OCI-LY3 (cell line): ENCODE measurements at regions not wholly inside any gene's neighbourhood (a gene's known extent, or its start where the extent isn't known, plus 50 kb on each side); places are given as distances from the start of the nearest gene placed in this dataset.

Experiments
- H2AFZ ChIP-seq: fragments of 200-600, 300-600 bp; shearing (Covaris generic); 2 replicates; pipeline ENCODE4 v1.6.0; 2014; ENCODE audit warnings: antibody characterized with exemption, low read depth, low read length
- H3K27ac ChIP-seq: fragments of 200-600, 300-600 bp; sonication (generic); 2 replicates; pipeline ENCODE4 v1.5.1; 2014; ENCODE audit warnings: mild to moderate bottlenecking, low read length, moderate library complexity, mixed read lengths
- H3K27me3 ChIP-seq: fragments of 200-600, 300-600 bp; sonication (generic); 2 replicates; pipeline ENCODE4 v1.6.1; 2014; ENCODE audit warnings: low read depth, low read length, mixed read lengths
- H3K36me3 ChIP-seq: fragments of 200-600, 300-600 bp; sonication (generic); replicated peaks from 2 replicates; pipeline ENCODE3; 2014; ENCODE audit warnings: low read depth, low read length, mixed read lengths
- H3K4me1 ChIP-seq: fragments of 300-600, 200-600 bp; sonication (generic); 2 replicates; pipeline ENCODE4 v1.6.1; 2014; ENCODE audit warnings: low read length, mixed read lengths
- H3K4me2 ChIP-seq: fragments of 200-600, 300-600 bp; sonication (generic); 2 replicates; pipeline ENCODE4 v1.6.1; 2014; ENCODE audit warnings: low read length, mixed read lengths
- H3K4me3 ChIP-seq: fragments of 300-600, 200-600 bp; sonication (generic); 2 replicates; pipeline ENCODE4 v1.5.1; 2014; ENCODE audit warnings: antibody characterized with exemption, mild to moderate bottlenecking, low read length, moderate library complexity
- H3K79me2 ChIP-seq: fragments of 300-600, 200-600 bp; shearing (Covaris generic); 2 replicates; pipeline ENCODE4 v1.6.1; 2014; ENCODE audit warnings: mild to moderate bottlenecking, low read length, mixed read lengths
- H3K9ac ChIP-seq: fragments of 300-600, 200-600 bp; shearing (Covaris generic); 2 replicates; pipeline ENCODE4 v1.6.0; 2014; ENCODE audit warnings: mild to moderate bottlenecking, low read length, moderate library complexity
- H3K9me3 ChIP-seq: fragments of 200-600, 300-600 bp; shearing (Covaris generic); 2 replicates; pipeline ENCODE4 v1.6.1; 2014; ENCODE audit warnings: low read length, mixed read lengths; ENCODE audit not compliant: insufficient read depth
- H4K20me1 ChIP-seq: fragments of 200-600, 300-600 bp; sonication (generic); 2 replicates; pipeline ENCODE4 v1.6.1; 2016; ENCODE audit warnings: low read length, mixed read lengths; ENCODE audit not compliant: insufficient read depth
- EZH2phosphoT487 ChIP-seq: fragments of 200-600 bp; shearing (Covaris generic); IDR thresholded peaks from 2 replicates; pipeline ENCODE4 v1.6.1; 2018; ENCODE audit warnings: antibody characterized with exemption, mixed run types, low read depth
- TF ChIP-seq, protein P1 (sequence below): fragments of 200-600, 300-600 bp; sonication (generic); IDR thresholded peaks from 2 replicates; pipeline ENCODE4 v1.5.1; 2014; ENCODE audit warnings: antibody characterized with exemption, low read length, low read depth

- no peaks in the 10 kb centered on the region for H3K4me1 ChIP-seq
- TF ChIP-seq, protein P1, sequence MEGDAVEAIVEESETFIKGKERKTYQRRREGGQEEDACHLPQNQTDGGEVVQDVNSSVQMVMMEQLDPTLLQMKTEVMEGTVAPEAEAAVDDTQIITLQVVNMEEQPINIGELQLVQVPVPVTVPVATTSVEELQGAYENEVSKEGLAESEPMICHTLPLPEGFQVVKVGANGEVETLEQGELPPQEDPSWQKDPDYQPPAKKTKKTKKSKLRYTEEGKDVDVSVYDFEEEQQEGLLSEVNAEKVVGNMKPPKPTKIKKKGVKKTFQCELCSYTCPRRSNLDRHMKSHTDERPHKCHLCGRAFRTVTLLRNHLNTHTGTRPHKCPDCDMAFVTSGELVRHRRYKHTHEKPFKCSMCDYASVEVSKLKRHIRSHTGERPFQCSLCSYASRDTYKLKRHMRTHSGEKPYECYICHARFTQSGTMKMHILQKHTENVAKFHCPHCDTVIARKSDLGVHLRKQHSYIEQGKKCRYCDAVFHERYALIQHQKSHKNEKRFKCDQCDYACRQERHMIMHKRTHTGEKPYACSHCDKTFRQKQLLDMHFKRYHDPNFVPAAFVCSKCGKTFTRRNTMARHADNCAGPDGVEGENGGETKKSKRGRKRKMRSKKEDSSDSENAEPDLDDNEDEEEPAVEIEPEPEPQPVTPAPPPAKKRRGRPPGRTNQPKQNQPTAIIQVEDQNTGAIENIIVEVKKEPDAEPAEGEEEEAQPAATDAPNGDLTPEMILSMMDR, result no peak
- TF ChIP-seq EZH2phosphoT487, result no peak
- no peak overlapping the region for H3K9ac ChIP-seq
- no peak overlapping the region for H3K4me3 ChIP-seq
- H3K36me3 ChIP-seq, result no peaks in the 10 kb centered on the region
- no peak overlapping the region for H2AFZ ChIP-seq
- no peak overlapping the region for H3K27ac ChIP-seq
- H3K9me3 ChIP-seq, result no peaks in the 10 kb centered on the region
- peaks cover 15% of the 10 kb centered on the region; the same call in 1 of the 2 replicates for H3K27me3 ChIP-seq
- no peaks in the 10 kb centered on the region for H3K79me2 ChIP-seq
- no peaks in the 10 kb centered on the region for H4K20me1 ChIP-seq
- H3K4me2 ChIP-seq, result no peak overlapping the region
These were observed 194.9 kb downstream of the GPAM start for GRCh38 chr10:111988646-111989045.

GRCh38 chr10:111989136-111989911 lies 194.2 kb downstream of the GPAM start:
- TF ChIP-seq, protein P1, result no peak
- no peak for TF ChIP-seq EZH2phosphoT487
- H2AFZ ChIP-seq, result no peak overlapping the region
- H3K4me2 ChIP-seq, result no peak overlapping the region
- H3K36me3 ChIP-seq, result no peaks in the 10 kb centered on the region
- no peak overlapping the region for H3K27ac ChIP-seq
- no peak overlapping the region for H3K9ac ChIP-seq
- H3K79me2 ChIP-seq, result no peaks in the 10 kb centered on the region
- H3K4me1 ChIP-seq, result no peaks in the 10 kb centered on the region
- H3K9me3 ChIP-seq, result no peaks in the 10 kb centered on the region
- no peaks in the 10 kb centered on the region for H4K20me1 ChIP-seq
- no peak overlapping the region for H3K4me3 ChIP-seq
- peaks cover 22% of the 10 kb centered on the region; the same call in 1 of the 2 replicates for H3K27me3 ChIP-seq

GRCh38 chr10:111990734-111991133 lies 192.8 kb downstream of the GPAM start:
- Histone ChIP-seq H3K27ac (no peak overlapping the region), H3K36me3 (no peaks in the 10 kb centered on the region), H3K9ac (no peak overlapping the region), H2AFZ (no peak overlapping the region), H3K4me2 (no peak overlapping the region), H3K4me1 (peaks cover 3% of the 10 kb centered on the region), H3K4me3 (no peak overlapping the region), H3K79me2 (no peaks in the 10 kb centered on the region), H4K20me1 (no peaks in the 10 kb centered on the region), H3K9me3 (no peaks in the 10 kb centered on the region), H3K27me3 (peaks cover 36% of the 10 kb centered on the region; the same call in 1 of the 2 replicates)
- no peak for TF ChIP-seq EZH2phosphoT487
- TF ChIP-seq, protein P1, result no peak

DNA sequence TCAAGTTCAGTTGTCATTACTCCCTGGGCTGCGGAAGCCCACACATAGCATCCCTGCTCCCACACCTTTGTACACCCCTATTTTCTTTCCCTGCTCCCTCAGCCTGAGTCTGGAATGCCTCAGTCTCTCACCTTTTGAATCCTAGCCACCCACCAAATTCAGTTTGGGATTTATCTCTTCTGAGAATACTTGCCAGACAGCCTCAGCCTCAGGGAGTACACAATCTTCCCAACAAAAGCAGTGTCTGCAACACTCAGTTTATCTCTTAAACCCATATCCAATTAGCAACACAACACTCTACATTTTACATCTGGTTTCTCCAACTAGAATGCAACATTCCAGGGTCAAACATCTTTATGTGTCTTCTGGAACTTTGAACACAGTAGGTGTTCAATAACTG lies 190.2 kb downstream of the GPAM start:
- no peaks in the 10 kb centered on the region for H3K36me3 ChIP-seq
- H3K4me2 ChIP-seq, result no peak overlapping the region
- no peak overlapping the region for H2AFZ ChIP-seq
- H3K79me2 ChIP-seq, result no peaks in the 10 kb centered on the region
- peaks cover 43% of the 10 kb centered on the region; the same call in 1 of the 2 replicates for H3K27me3 ChIP-seq
- no peak overlapping the region for H3K9ac ChIP-seq
- H3K4me1 ChIP-seq, result peaks cover 12% of the 10 kb centered on the region
- no peak for TF ChIP-seq EZH2phosphoT487
- TF ChIP-seq, protein P1, result no peak
- no peak overlapping the region for H3K27ac ChIP-seq
- H4K20me1 ChIP-seq, result no peaks in the 10 kb centered on the region
- no peaks in the 10 kb centered on the region for H3K9me3 ChIP-seq
- no peak overlapping the region for H3K4me3 ChIP-seq
